Kidney epithelial cell (primary cell): ENCODE measurements at regions not wholly inside any gene's neighbourhood (a gene's known extent, or its start where the extent isn't known, plus 50 kb on each side); places are given as distances from the start of the nearest gene placed in this dataset.
A peak's percentile ranks its signal among the peaks of the same experiment; 100 is the strongest.

Experiments used
- DNase-seq: peaks from one replicate; pipeline ENCODE4 v3.0.0-alpha.2; 2010; ENCODE audit warnings: low read depth
- H3K27me3 ChIP-seq: 2 replicates; pipeline ENCODE4 v1.6.0; 2011; ENCODE audit warnings: low read length; ENCODE audit not compliant: control insufficient read depth, insufficient read depth
- H3K36me3 ChIP-seq: 2 replicates; pipeline ENCODE4 v1.5.1; 2011; ENCODE audit warnings: low read length; ENCODE audit not compliant: control insufficient read depth, insufficient read depth
- H3K4me3 ChIP-seq: 2 replicates; pipeline ENCODE4 v1.5.1; 2011; ENCODE audit warnings: low read depth, mild to moderate bottlenecking, control low read depth, low read length
- TF ChIP-seq, protein P1 (sequence below): IDR thresholded peaks from 2 replicates; pipeline ENCODE4 v1.5.1; 2011; ENCODE audit warnings: mild to moderate bottlenecking, moderate library complexity, low read length, control low read depth, inconsistent platforms; ENCODE audit not compliant: insufficient read depth, poor library complexity, severe bottlenecking

DNA sequence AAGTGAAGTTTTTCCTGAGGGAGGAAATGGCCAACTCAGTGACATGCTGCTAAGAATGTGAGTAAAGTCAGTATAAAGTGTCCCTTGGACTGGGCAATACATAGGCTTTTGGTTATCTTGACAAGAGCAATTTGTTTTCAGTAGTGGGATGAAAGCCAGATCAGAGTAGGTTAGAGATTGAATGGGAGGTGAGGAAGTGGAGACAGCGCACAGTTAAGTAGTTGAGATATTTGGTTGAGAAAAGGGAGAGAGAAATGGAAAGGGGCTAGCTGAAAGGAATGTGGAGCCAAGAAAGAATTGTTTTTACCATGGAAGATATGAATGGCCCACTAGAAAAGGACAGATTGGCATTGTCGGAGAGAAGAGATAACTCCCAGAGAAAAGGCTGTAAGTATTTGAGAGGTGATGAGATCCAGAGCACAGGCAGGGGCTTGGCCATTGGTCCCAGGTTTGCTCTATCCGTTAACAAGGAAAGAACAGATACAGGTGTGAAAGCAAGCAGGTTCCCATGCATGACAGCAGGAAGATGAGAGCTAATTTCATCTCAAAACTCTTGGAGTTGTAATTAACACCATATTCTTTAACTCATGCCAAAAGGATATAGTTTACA lies 392.0 kb downstream of the NR2F1-AS1 start:
- no peak overlapping the region for H3K4me3 ChIP-seq
- H3K36me3 ChIP-seq: no peaks in the 10 kb centered on the region
- TF ChIP-seq, protein P1, sequence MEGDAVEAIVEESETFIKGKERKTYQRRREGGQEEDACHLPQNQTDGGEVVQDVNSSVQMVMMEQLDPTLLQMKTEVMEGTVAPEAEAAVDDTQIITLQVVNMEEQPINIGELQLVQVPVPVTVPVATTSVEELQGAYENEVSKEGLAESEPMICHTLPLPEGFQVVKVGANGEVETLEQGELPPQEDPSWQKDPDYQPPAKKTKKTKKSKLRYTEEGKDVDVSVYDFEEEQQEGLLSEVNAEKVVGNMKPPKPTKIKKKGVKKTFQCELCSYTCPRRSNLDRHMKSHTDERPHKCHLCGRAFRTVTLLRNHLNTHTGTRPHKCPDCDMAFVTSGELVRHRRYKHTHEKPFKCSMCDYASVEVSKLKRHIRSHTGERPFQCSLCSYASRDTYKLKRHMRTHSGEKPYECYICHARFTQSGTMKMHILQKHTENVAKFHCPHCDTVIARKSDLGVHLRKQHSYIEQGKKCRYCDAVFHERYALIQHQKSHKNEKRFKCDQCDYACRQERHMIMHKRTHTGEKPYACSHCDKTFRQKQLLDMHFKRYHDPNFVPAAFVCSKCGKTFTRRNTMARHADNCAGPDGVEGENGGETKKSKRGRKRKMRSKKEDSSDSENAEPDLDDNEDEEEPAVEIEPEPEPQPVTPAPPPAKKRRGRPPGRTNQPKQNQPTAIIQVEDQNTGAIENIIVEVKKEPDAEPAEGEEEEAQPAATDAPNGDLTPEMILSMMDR: no peak
- no peaks in the 10 kb centered on the region for H3K27me3 ChIP-seq
- DNase-seq: no peak

DNA sequence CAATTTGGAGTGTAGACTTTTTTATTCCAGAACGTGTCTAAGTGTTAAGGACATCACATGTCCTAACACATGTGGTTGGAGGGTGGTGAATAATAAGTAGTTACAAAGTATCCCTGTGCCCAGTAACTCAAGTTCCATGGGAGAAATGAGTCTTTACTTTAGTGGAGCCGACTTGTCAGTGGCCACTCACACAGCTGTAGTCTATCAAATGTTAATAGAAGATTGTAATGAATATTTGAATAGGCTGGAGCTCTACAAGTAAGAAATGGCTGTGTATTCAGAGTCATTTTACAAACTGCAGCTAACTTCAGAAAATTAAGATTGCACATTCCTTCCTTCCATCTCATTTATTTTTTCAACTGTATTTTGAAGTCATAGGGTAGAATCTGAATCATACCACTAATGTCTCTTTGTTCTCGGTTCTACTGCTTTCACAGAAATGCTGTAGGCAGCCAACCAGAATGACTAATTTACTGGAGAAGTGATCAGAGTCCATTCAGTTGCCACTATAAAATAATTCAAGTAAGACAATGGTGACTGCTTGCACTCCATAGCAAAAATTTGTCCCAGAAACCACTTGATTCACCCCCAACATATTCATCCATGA lies 394.8 kb downstream of the NR2F1-AS1 start:
- DNase-seq: peak; percentile 70
- no peak overlapping the region for H3K4me3 ChIP-seq
- H3K36me3 ChIP-seq: no peaks in the 10 kb centered on the region
- no peaks in the 10 kb centered on the region for H3K27me3 ChIP-seq
- TF ChIP-seq, protein P1: no peak

DNA sequence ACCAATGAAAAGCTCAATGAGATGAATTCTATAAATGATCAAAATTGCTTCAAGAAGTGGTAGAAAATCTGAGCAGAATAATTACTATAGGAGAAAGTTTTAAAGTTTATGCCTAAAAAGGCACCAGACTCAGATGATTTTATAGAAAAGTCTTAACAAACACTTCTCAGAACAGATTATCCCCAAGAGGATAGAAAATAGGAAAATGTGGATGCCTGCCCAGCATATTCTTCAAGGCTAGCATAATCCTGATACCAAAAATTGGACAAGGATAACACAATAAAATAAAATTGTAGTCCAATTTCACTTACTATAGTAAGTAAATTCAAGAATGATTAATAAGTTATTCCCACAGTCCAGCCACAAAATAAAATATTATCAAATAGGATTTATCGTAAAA lies 397.0 kb downstream of the NR2F1-AS1 start:
- H3K4me3 ChIP-seq: no peak overlapping the region
- H3K27me3 ChIP-seq: no peaks in the 10 kb centered on the region
- no peaks in the 10 kb centered on the region for H3K36me3 ChIP-seq
- no peak for DNase-seq
- TF ChIP-seq, protein P1: no peak

DNA sequence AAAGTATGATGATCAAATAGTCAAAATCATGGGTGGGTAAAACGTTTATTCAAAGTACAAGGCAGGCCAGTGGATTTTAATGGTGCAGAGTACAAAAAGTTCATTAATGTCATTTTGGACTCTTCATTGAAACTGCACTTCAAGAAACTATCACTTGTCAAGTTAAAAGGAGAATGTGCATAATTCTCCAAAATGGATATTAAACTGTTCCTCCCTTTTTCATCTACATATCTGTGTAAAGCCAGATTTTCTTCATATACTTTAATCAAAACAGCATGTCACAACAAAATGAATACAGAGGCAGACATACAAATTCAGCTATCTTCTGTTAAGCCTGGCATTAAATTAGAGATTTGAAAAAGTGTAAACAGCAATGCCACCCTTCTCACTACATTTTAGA lies 401.6 kb downstream of the NR2F1-AS1 start:
- H3K36me3 ChIP-seq: no peaks in the 10 kb centered on the region
- no peaks in the 10 kb centered on the region for H3K27me3 ChIP-seq
- TF ChIP-seq, protein P1: no peak
- no peak overlapping the region for H3K4me3 ChIP-seq
- DNase-seq: no peak

DNA sequence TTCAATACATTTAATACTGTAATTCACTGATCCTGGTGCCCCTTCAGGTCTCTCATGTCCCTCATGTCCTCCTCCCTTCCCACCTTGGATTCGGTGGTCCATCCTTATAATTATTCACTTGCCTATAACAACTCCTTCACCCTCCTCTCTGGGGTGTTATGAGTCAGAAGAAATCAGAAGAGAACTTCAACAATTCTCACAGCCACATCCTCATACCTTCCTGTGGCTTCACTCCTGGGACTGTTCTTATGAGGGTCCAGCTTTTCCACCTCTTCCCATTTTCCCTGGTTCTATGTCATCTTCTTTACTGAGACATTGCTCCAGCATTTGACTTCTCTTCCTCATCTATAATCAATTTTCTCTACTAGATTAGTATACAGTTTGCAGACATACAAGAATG lies 406.1 kb downstream of the NR2F1-AS1 start:
- no peak for DNase-seq
- TF ChIP-seq, protein P1: no peak
- Histone ChIP-seq H3K4me3 (no peak overlapping the region), H3K36me3 (no peaks in the 10 kb centered on the region), H3K27me3 (no peaks in the 10 kb centered on the region)

DNA sequence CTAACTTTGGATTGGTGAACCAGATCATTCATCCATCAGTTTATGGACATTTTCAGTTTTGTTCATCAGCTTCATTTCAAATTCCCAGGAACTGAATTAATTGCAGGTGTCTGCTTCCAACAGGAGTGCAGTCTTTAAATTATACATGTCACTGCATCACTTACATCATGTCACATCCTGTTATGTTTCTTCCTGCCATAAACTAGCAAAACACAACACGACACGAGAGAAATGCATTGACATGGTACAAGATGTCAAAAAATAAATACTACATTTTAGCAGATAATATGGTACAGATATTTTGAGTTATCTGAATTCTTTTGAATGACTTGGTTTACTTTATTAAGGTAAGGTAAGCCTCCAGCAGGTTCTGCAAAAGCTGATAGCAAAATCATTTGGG lies 415.5 kb downstream of the NR2F1-AS1 start:
- TF ChIP-seq, protein P1: no peak
- DNase-seq: no peak
- no peaks in the 10 kb centered on the region for H3K36me3 ChIP-seq
- H3K27me3 ChIP-seq: no peaks in the 10 kb centered on the region
- H3K4me3 ChIP-seq: no peak overlapping the region
